Natural killer cell (primary cell): ENCODE measurements at regions not wholly inside any gene's neighbourhood (a gene's known extent, or its start where the extent isn't known, plus 50 kb on each side); places are given as distances from the start of the nearest gene placed in this dataset.

Experiments
- ATAC-seq, 3 donors: fragments of 150-1000 bp in 2 of 3; fragments of 200-7000 bp in 1 of 3; cut with Tn5 transposase; 1 replicate in 1 of 3; 2 replicates in 2 of 3; pipeline ENCODE4 v1.10.0; 2021; ENCODE audit warnings: mild to moderate bottlenecking in 2 of 3, moderate library complexity in 2 of 3
- DNase-seq, 2 donors: peaks; one replicate each; pipeline versions ENCODE4 v3.0.0 to v3.0.0-alpha.2; 2013 to 2021; ENCODE audit warnings: mixed read lengths in 1 of 2
- H3K27ac ChIP-seq: one replicate; pipeline ENCODE4 v1.5.1; 2013; ENCODE audit warnings: mild to moderate bottlenecking, low read length
- H3K27me3 ChIP-seq: one replicate; pipeline ENCODE4 v1.6.1; 2013; ENCODE audit warnings: low read length; ENCODE audit not compliant: control insufficient read depth, insufficient read depth
- H3K36me3 ChIP-seq: one replicate; pipeline ENCODE4 v1.6.1; 2013; ENCODE audit warnings: low read length; ENCODE audit not compliant: control insufficient read depth, insufficient read depth
- H3K4me1 ChIP-seq: one replicate; pipeline ENCODE4 v1.6.1; 2013; ENCODE audit warnings: low read length; ENCODE audit not compliant: control insufficient read depth, insufficient read depth
- H3K4me3 ChIP-seq: one replicate; pipeline ENCODE4 v1.5.1; 2013; ENCODE audit warnings: low read length
- H3K9me3 ChIP-seq: one replicate; pipeline ENCODE4 v1.6.1; 2013; ENCODE audit warnings: low read length; ENCODE audit not compliant: control insufficient read depth, insufficient read depth
- H3K27ac Mint-ChIP-seq, 2 donors: one replicate each; pipeline ENCODE4 v1.8.0; 2022; ENCODE audit warnings: mild to moderate bottlenecking in 2 of 2, mixed read lengths in 2 of 2, moderate library complexity in 1 of 2
- H3K27me3 Mint-ChIP-seq, 2 donors: one replicate each; pipeline ENCODE4 v1.8.0; 2022; ENCODE audit warnings: low read depth in 2 of 2, mixed read lengths in 2 of 2
- H3K36me3 Mint-ChIP-seq: one replicate; pipeline ENCODE4 v1.8.0; 2022; ENCODE audit warnings: mixed read lengths
- H3K4me1 Mint-ChIP-seq, 2 donors: one replicate each; pipeline ENCODE4 v1.8.0; 2022; ENCODE audit warnings: mixed read lengths in 2 of 2
- H3K4me3 Mint-ChIP-seq: one replicate; pipeline ENCODE4 v1.8.0; 2022; ENCODE audit warnings: mild to moderate bottlenecking, moderate library complexity, mixed read lengths
- H3K9me3 Mint-ChIP-seq, 2 donors: one replicate each; pipeline ENCODE4 v1.8.0; 2022; ENCODE audit warnings: mixed read lengths in 2 of 2
- WGBS: methylation state at CpG from one replicate; pipeline ENCODE4 v1.1.7; 2013; ENCODE audit warnings: missing lambda C conversion rate; ENCODE audit not compliant: insufficient coverage; 5-methylcytosine and 5-hydroxymethylcytosine counted together
- intact Hi-C: fragments of 100-400 bp; cut with micrococcal nuclease; formaldehyde crosslinking; loops from one replicate; pipeline ENCODE4 v1.14.2; 2022
- TF ChIP-seq, protein P1 (sequence below): fragments of 200-600 bp; IDR thresholded peaks from one replicate; pipeline ENCODE4 v1.8.0; 2022; ENCODE audit warnings: antibody characterized with exemption

DNA sequence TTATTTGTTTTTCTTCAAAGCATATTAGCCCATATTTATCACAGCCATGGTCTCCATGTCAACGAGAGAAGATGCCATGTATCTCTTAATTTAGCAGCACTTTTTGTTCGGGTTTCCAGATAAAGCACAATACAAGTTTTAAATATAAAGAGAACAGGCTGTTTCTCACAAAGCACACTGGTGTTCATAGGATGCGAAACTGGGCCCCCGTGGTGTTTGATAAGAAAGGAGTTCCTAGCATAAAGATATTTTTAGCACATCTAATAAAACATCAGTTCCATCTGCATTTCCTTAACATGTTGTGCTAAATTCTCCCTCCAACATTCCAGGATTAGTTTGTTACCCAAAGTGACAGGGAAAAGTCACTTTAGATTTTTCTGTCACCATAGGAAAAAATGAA lies 72.4 kb upstream of the EDNRB start:
- Mint-ChIP-seq H3K9me3 (no peaks in the 10 kb centered on the region), H3K27me3 (peaks cover 0 to under 1% of the 10 kb centered on the region in 2 donors), H3K36me3 (no peaks in the 10 kb centered on the region), H3K4me1 (no peaks in the 10 kb centered on the region), H3K4me3 (no peak overlapping the region), H3K27ac (no peak overlapping the region)
- DNase-seq (no peak), ATAC-seq (no peak)
- TF ChIP-seq, protein P1, sequence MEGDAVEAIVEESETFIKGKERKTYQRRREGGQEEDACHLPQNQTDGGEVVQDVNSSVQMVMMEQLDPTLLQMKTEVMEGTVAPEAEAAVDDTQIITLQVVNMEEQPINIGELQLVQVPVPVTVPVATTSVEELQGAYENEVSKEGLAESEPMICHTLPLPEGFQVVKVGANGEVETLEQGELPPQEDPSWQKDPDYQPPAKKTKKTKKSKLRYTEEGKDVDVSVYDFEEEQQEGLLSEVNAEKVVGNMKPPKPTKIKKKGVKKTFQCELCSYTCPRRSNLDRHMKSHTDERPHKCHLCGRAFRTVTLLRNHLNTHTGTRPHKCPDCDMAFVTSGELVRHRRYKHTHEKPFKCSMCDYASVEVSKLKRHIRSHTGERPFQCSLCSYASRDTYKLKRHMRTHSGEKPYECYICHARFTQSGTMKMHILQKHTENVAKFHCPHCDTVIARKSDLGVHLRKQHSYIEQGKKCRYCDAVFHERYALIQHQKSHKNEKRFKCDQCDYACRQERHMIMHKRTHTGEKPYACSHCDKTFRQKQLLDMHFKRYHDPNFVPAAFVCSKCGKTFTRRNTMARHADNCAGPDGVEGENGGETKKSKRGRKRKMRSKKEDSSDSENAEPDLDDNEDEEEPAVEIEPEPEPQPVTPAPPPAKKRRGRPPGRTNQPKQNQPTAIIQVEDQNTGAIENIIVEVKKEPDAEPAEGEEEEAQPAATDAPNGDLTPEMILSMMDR, result no peak
- H3K36me3 ChIP-seq, result no peaks in the 10 kb centered on the region
- H3K4me3 ChIP-seq, result no peak overlapping the region
- no peak overlapping the region for H3K27ac ChIP-seq
- intact Hi-C loops, result no loop called here
- H3K27me3 ChIP-seq, result peaks cover 2% of the 10 kb centered on the region
- H3K4me1 ChIP-seq, result no peaks in the 10 kb centered on the region
- no peaks in the 10 kb centered on the region for H3K9me3 ChIP-seq
- WGBS, result 76% methylated on average over 2 of the region's 4 CpGs

DNA sequence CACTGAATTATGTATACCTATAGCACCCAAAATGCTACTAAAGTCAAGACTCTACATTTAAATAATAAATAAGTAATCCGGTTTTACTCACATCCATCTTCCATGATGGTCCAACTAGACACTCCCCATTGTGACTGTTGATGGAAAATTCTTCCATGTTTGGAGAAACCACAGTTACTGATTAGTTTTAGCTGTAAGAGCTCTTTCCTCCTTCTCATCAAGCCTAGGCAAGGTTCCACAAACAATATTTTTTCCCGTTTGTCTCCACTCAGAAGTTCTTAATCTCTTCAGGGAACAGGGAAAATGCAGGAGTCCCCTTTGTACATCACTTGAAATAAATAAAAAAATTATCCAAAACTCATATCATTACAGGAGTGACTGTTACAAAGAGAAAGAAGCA lies 70.7 kb upstream of the EDNRB start:
- Histone ChIP-seq H3K27me3 (peaks cover 2% of the 10 kb centered on the region), H3K4me1 (no peaks in the 10 kb centered on the region), H3K4me3 (no peak overlapping the region), H3K27ac (no peak overlapping the region), H3K9me3 (no peaks in the 10 kb centered on the region), H3K36me3 (no peaks in the 10 kb centered on the region)
- no peak for ATAC-seq
- Mint-ChIP-seq H3K9me3 (no peaks in the 10 kb centered on the region), H3K27ac (no peak overlapping the region), H3K4me3 (no peak overlapping the region), H3K4me1 (no peaks in the 10 kb centered on the region), H3K36me3 (no peaks in the 10 kb centered on the region), H3K27me3 (peaks cover 0 to 3% of the 10 kb centered on the region in 2 donors)
- WGBS, result 73% methylated on average over 1 of the region's 2 CpGs
- intact Hi-C loops, result no loop called here
- DNase-seq, result no peak
- TF ChIP-seq, protein P1, result no peak

DNA sequence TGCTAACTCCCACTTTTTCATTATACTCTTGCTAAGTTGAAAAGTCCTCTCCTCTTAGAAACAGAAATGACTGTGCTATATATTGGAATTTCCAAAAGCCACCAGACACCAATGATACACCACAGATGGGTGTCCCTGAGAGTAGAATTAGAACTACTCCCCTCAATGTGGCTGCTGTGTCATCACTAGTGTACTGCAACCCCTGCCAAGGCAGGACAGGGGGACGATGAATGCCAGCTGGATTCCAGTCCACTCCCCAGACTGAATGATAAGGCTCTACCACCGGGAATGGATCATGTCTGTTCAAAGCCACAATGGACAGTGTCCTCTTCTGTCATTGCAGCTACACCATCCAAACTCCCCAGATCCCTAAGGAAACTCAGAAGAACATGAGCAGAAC lies 69.7 kb upstream of the EDNRB start:
- Histone ChIP-seq H3K27me3 (peaks cover 2% of the 10 kb centered on the region), H3K4me1 (no peaks in the 10 kb centered on the region), H3K36me3 (no peaks in the 10 kb centered on the region), H3K27ac (no peak overlapping the region), H3K9me3 (no peaks in the 10 kb centered on the region), H3K4me3 (no peak overlapping the region)
- ATAC-seq (no peak), DNase-seq (no peak)
- Mint-ChIP-seq H3K4me1 (no peaks in the 10 kb centered on the region), H3K4me3 (no peak overlapping the region), H3K27ac (no peak overlapping the region), H3K9me3 (no peaks in the 10 kb centered on the region), H3K27me3 (peaks cover 0 to 3% of the 10 kb centered on the region in 2 donors), H3K36me3 (no peaks in the 10 kb centered on the region)
- WGBS, result 86% methylated on average over 2 of the region's 2 CpGs
- intact Hi-C loops, result no loop called here
- TF ChIP-seq, protein P1, result no peak

DNA sequence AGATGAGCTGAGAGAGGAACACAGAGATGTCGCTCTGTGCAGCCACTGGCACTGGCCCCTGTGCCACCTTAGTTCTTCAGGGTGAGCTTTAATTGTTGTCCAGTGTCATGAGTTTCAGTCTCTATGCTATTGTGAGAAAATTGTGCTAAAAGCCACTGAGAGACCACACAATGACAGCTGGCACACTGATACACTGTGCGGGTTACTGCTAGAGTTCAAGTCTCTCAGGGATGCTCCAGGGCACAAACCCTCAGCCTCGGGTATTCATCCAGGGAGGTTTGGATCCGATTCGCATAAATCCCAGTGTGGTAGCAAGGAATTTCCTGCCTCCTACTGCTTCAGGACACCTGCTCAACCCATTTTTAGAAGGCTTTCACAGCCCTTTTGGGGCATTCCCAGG lies 68.1 kb upstream of the EDNRB start:
- WGBS, result 99% methylated on average over 5 of the region's 5 CpGs
- peaks cover 0 to 3% of the 10 kb centered on the region in 2 donors for H3K27me3 Mint-ChIP-seq

More for the DNA sequence above, 68.1 kb upstream of the EDNRB start:
- no peak overlapping the region for H3K4me3 Mint-ChIP-seq
- H3K4me3 ChIP-seq, result no peak overlapping the region
- H3K36me3 ChIP-seq, result no peaks in the 10 kb centered on the region
- ATAC-seq (no peak), DNase-seq (no peak)
- H3K27me3 ChIP-seq, result peaks cover 2% of the 10 kb centered on the region
- intact Hi-C loops, result no loop called here
- H3K9me3 Mint-ChIP-seq, result no peaks in the 10 kb centered on the region
- no peak overlapping the region for H3K27ac Mint-ChIP-seq
- H3K4me1 Mint-ChIP-seq, result no peaks in the 10 kb centered on the region
- TF ChIP-seq, protein P1, result no peak
- H3K27ac ChIP-seq, result no peak overlapping the region
- no peaks in the 10 kb centered on the region for H3K36me3 Mint-ChIP-seq
- no peaks in the 10 kb centered on the region for H3K9me3 ChIP-seq
- no peaks in the 10 kb centered on the region for H3K4me1 ChIP-seq
